Lung (tissue), 11 donors: ENCODE measurements at regions not wholly inside any gene's neighbourhood (a gene's known extent, or its start where the extent isn't known, plus 50 kb on each side); places are given as distances from the start of the nearest gene placed in this dataset.
A peak's percentile ranks its signal among the peaks of the same experiment; 100 is the strongest.

ENCODE experiments used
- ATAC-seq: fragments of 200-7000 bp; cut with Tn5 transposase; one replicate; pipeline ENCODE4 v1.9.1; 2020; ENCODE audit warnings: moderate number of reproducible peaks; ENCODE audit not compliant: insufficient read depth, low FRiP score
- DNase-seq, 3 donors: peaks; one replicate each; pipeline ENCODE4 v3.0.0-alpha.2; 2013 to 2017
- H3K27ac ChIP-seq, 2 donors: one replicate each; pipeline ENCODE4 v1.5.1; 2013; ENCODE audit warnings: mild to moderate bottlenecking in 2 of 2, moderate library complexity in 2 of 2, control low read depth in 1 of 2, inconsistent platforms in 1 of 2, low read depth in 1 of 2, low read length in 1 of 2
- H3K27me3 ChIP-seq, 3 donors: one replicate each; pipeline ENCODE4 v1.5.1; 2013; ENCODE audit warnings: low read length in 2 of 3; ENCODE audit not compliant: control insufficient read depth in 3 of 3, insufficient read depth in 3 of 3
- H3K36me3 ChIP-seq, 4 donors: one replicate each; pipeline ENCODE4 v1.5.1; 2013; ENCODE audit warnings: low read length in 4 of 4, mild to moderate bottlenecking in 1 of 4, moderate library complexity in 1 of 4; ENCODE audit not compliant: control insufficient read depth in 4 of 4, insufficient read depth in 4 of 4
- H3K4me1 ChIP-seq, 5 donors: one replicate each; pipeline ENCODE4 v1.5.1; 2013; ENCODE audit warnings: low read length in 5 of 5, mild to moderate bottlenecking in 2 of 5, moderate library complexity in 1 of 5; ENCODE audit not compliant: control insufficient read depth in 5 of 5, insufficient read depth in 5 of 5
- H3K4me3 ChIP-seq: one replicate; pipeline ENCODE4 v1.5.1; 2013; ENCODE audit warnings: mild to moderate bottlenecking, control low read depth, moderate library complexity
- H3K9ac ChIP-seq, 2 donors: one replicate each; pipeline ENCODE4 v1.5.1; 2013; ENCODE audit warnings: low read length in 2 of 2, control low read depth in 1 of 2; ENCODE audit not compliant: insufficient read depth in 1 of 2
- H3K9me3 ChIP-seq, 4 donors: one replicate each; pipeline ENCODE4 v1.5.1; 2013; ENCODE audit warnings: low read length in 3 of 4, mild to moderate bottlenecking in 1 of 4, moderate library complexity in 1 of 4; ENCODE audit not compliant: control insufficient read depth in 4 of 4, insufficient read depth in 3 of 4
- CTCF ChIP-seq: IDR thresholded peaks from 2 replicates; pipeline ENCODE4 v1.5.1; 2012; ENCODE audit warnings: mild to moderate bottlenecking; ENCODE audit errors: control extremely low read depth, extremely low read depth
- WGBS, 2 donors: extraction: QIAGEN DNeasy Blood & Tissue Kit; methylation state at CpG; one replicate each; pipeline ENCODE4 v1.1.7; 2013; 5-methylcytosine and 5-hydroxymethylcytosine counted together
- donor health status: control.
- donor health status: control.
- donor health status: Bipolar disorder and iron deficiency.
- donor health status: healthy.
- donor health status: DM: yes; HTN: yes; CAD: no.

DNA sequence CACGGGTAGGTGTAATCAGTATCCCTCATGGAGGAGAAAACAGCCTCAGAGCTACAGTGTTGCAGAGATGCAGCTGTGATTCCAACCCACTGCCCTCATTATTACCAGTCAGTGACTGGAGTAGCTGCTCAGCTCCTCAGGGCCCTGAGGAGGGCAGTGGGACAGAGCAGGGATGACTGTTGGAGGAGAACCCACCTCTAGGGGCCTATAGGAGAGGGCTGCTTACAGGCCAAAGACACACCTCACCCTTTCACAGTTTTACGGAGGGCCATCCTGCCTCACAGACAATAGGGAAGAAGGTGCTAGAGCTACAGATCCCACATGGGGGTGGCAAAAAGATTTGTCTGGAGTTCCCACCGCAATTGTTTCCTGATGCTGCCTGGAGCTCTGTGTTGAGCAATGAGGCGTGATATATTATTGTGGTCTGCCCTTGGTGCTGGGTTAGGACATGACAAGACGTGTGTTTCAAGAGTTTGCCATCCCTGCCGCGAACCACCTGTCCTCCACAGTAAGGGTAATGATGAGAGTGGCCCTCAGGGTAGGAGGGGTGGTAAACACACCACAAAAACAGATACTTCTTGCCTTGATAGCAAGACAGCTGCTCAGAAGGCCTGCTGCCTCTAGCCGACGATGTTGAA, 140.5 kb upstream of the TPM1 start:
- Histone ChIP-seq H3K9ac (no peak overlapping the region), H3K9me3 (no peaks in the 10 kb centered on the region), H3K4me1 (peaks cover 0 to 6% (median 0%) of the 10 kb centered on the region in 5 donors), H3K4me3 (no peak overlapping the region), H3K27me3 (no peaks in the 10 kb centered on the region), H3K27ac (peak overlapping the region in 1 of 2 donors; percentile 89), H3K36me3 (no peaks in the 10 kb centered on the region)
- ATAC-seq (no peak), DNase-seq (no peak)
- TF ChIP-seq CTCF = no peak
- 70 to 83% methylated on average over 9 of the region's 9 CpGs for WGBS, 2 donors

DNA sequence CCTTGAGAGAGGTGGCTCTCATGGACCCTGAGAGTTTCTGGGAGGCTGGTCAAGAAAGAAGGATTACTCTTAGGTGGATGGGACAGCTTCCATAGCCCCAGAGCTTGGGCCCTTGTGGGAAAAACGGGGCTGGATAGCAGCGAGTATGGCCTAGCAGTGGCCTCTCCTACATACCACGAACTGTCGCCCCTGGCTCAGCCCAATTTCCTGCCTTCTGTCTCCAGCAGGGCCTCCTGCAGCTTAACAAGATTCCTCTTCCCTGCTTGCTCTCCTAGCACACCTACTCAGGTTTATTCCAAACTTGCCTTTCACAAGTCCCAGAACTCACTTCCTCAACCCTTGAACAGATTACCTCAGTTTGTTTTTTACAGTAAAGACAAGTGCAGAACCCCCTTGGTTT, 139.7 kb upstream of the TPM1 start:
- no peak for ATAC-seq
- H3K4me3 ChIP-seq = no peak overlapping the region
- no peak overlapping the region for H3K9ac ChIP-seq
- no peaks in the 10 kb centered on the region for H3K4me1 ChIP-seq
- H3K27me3 ChIP-seq = no peaks in the 10 kb centered on the region
- no peak for TF ChIP-seq CTCF
- WGBS, 2 donors = 71 to 89% methylated on average over 4 of the region's 4 CpGs
- no peaks in the 10 kb centered on the region for H3K36me3 ChIP-seq
- no peaks in the 10 kb centered on the region for H3K9me3 ChIP-seq
- no peak overlapping the region for H3K27ac ChIP-seq
- DNase-seq = no peak

- Histone ChIP-seq H3K9me3 (no peaks in the 10 kb centered on the region), H3K9ac (no peak overlapping the region), H3K4me3 (no peak overlapping the region), H3K36me3 (no peaks in the 10 kb centered on the region), H3K27me3 (no peaks in the 10 kb centered on the region), H3K4me1 (no peaks in the 10 kb centered on the region), H3K27ac (no peak overlapping the region)
- ATAC-seq (no peak), DNase-seq (no peak)
- WGBS, 2 donors = 97 to 100% methylated on average over 2 of the region's 2 CpGs
- no peak for TF ChIP-seq CTCF
Measured at GRCh38 chr15:62903437-62903836, 139.1 kb upstream of the TPM1 start.
